GM19025 (cell line): ENCODE measurements at regions not wholly inside any gene's neighbourhood (a gene's known extent, or its start where the extent isn't known, plus 50 kb on each side); places are given as distances from the start of the nearest gene placed in this dataset.

Experiments used
- ATAC-seq: cut with Tn5 transposase; IDR thresholded peaks from one replicate; pipeline ENCODE4 v1.9.1; 2021; ENCODE audit warnings: mild to moderate bottlenecking, low read depth, moderate library complexity; ENCODE audit not compliant: unreplicated experiment

GRCh38 chr21:45592208-45592619, 50.0 kb upstream of the SLC19A1 start:
- peak; percentile 45 for ATAC-seq

GRCh38 chr21:45592626-45593134, 50.4 kb upstream of the SLC19A1 start:
- no peak for ATAC-seq

GRCh38 chr21:45593162-45594022, 50.1 kb upstream of the PCBP3 start:
- ATAC-seq, result no peak
